ENCODE measurements at regions not wholly inside any gene's neighbourhood (a gene's known extent, or its start where the extent isn't known, plus 50 kb on each side); places are given as distances from the start of the nearest gene placed in this dataset.

- H3K79me2 ChIP-seq (ENCODE audit: control insufficient read depth, insufficient read depth, low read length), result no peaks in the 10 kb centered on the region
- dilution Hi-C loops (cut with MboI; ENCODE audit: extremely low pct_ligation_motif_present, low sequenced_read_pairs) (no loop called here), intact Hi-C loops (cut with micrococcal nuclease) (no loop called here)
- no peaks in the 10 kb centered on the region for H3K4me1 ChIP-seq (ENCODE audit: control insufficient read depth, extremely low read depth, insufficient read depth, low read length)
- no peak overlapping the region for H3K4me3 ChIP-seq (replicated peaks in 1 of 3; ENCODE audit: insufficient read depth in 1 of 3, low read depth in 1 of 3, low read length in 3 of 3)
- H3K4me2 ChIP-seq (ENCODE audit: insufficient read depth, low read length), result no peak overlapping the region
- no peak overlapping the region for H3K9ac ChIP-seq (replicated peaks; ENCODE audit: extremely low read depth, insufficient read depth, low read length)
- no TSS peak for BruUV-seq (replicated peaks)
- POLR2A ChIA-PET, result no interaction called here
- H3K27ac ChIP-seq (ENCODE audit: insufficient read depth, low read depth, low read length), result no peak overlapping the region
- no peaks in the 10 kb centered on the region for H3K9me1 ChIP-seq (replicated peaks; ENCODE audit: control insufficient read depth, extremely low read depth, insufficient read depth, low read length)
- no peaks in the 10 kb centered on the region for H3K36me3 ChIP-seq (ENCODE audit: control insufficient read depth in 2 of 2, extremely low read depth in 1 of 2, insufficient read depth in 2 of 2, low read length in 2 of 2)
- H3K9me3 ChIP-seq (replicated peaks; ENCODE audit: control insufficient read depth, insufficient read depth, low read length), result no peaks in the 10 kb centered on the region
- no peaks in the 10 kb centered on the region for H3K27me3 ChIP-seq (ENCODE audit: control insufficient read depth in 2 of 2, insufficient read depth in 2 of 2, low read length in 2 of 2)
- H4K20me1 ChIP-seq (replicated peaks; ENCODE audit: control insufficient read depth, extremely low read depth, insufficient read depth, low read length), result no peaks in the 10 kb centered on the region
- CTCF ChIA-PET, result no interaction called here
- DNase-seq (ENCODE audit: low read depth, low spot score), result no peak
- no peak overlapping the region for H2AFZ ChIP-seq (ENCODE audit: low read depth, low read length)
- FAIRE-seq, result no peak
- TF ChIP-seq, protein P1, sequence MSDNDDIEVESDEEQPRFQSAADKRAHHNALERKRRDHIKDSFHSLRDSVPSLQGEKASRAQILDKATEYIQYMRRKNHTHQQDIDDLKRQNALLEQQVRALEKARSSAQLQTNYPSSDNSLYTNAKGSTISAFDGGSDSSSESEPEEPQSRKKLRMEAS (IDR thresholded peaks at IDR 0.05; ENCODE audit: insufficient read depth, insufficient read length), result no peak
- no peak for TF ChIP-seq GATA2 (IDR thresholded peaks at IDR 0.05; ENCODE audit: insufficient read depth, insufficient read length, low read depth, low read length)
- no peak for TF ChIP-seq MYC (IDR thresholded peaks at IDR 0.05; ENCODE audit: low read depth, low read length)
- TF ChIP-seq JUN (IDR thresholded peaks at IDR 0.05; ENCODE audit: borderline replicate concordance, insufficient read depth, insufficient read length, low read depth), result no peak
- no peak for TF ChIP-seq FOS (IDR thresholded peaks at IDR 0.05; ENCODE audit: borderline replicate concordance, insufficient read depth, low read length)
- no peak for TF ChIP-seq POLR2A (IDR thresholded peaks at IDR 0.05; ENCODE audit: low read depth, low read length)
- TF ChIP-seq, protein P2, sequence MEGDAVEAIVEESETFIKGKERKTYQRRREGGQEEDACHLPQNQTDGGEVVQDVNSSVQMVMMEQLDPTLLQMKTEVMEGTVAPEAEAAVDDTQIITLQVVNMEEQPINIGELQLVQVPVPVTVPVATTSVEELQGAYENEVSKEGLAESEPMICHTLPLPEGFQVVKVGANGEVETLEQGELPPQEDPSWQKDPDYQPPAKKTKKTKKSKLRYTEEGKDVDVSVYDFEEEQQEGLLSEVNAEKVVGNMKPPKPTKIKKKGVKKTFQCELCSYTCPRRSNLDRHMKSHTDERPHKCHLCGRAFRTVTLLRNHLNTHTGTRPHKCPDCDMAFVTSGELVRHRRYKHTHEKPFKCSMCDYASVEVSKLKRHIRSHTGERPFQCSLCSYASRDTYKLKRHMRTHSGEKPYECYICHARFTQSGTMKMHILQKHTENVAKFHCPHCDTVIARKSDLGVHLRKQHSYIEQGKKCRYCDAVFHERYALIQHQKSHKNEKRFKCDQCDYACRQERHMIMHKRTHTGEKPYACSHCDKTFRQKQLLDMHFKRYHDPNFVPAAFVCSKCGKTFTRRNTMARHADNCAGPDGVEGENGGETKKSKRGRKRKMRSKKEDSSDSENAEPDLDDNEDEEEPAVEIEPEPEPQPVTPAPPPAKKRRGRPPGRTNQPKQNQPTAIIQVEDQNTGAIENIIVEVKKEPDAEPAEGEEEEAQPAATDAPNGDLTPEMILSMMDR (IDR thresholded peaks at IDR 0.05; ENCODE audit: extremely low read depth in 1 of 2, insufficient read depth in 1 of 2, low read depth in 1 of 2, low read length in 2 of 2), result no peak
- TF ChIP-seq EZH2 (IDR thresholded peaks at IDR 0.05; ENCODE audit: borderline replicate concordance, low read depth, low read length, severe bottlenecking), result no peak
- no peak for TF ChIP-seq POLR2AphosphoS5 (IDR thresholded peaks at IDR 0.05; ENCODE audit: insufficient read depth, low read depth, low read length)
Observed at GRCh38 chr9:88034964-88035363, 60.6 kb upstream of the CDK20 start.

Data from endothelial cell of umbilical vein (primary cell).